ENCODE measurements at regions not wholly inside any gene's neighbourhood (a gene's known extent, or its start where the extent isn't known, plus 50 kb on each side); places are given as distances from the start of the nearest gene placed in this dataset.

DNA sequence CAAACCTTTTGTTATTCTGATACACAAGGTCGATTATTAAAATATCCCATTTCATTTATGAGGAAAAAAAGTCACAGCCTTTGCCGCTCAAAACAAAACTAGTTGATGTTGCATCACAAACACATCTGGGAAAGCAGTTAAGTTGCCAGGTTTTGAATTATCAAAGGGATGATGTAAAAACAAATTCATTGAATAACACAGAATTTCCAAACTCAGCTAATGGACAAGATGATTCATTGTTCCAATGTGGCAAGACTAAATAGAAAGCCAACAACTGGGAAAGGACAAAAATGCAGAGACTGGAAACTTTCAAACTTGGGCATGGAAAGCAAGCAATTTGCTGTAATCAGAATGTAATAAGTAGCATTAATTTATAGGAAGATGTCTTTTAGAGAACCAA lies 610.0 kb upstream of the ZNF385D start:
- no peak overlapping the region for H3K4me3 ChIP-seq
- no peaks in the 10 kb centered on the region for H3K4me1 ChIP-seq
- no peak for DNase-seq
- no peak overlapping the region for H3K27ac ChIP-seq
- no peaks in the 10 kb centered on the region for H3K36me3 ChIP-seq
- no peaks in the 10 kb centered on the region for H3K27me3 ChIP-seq (ENCODE audit: low read depth)
- no peak for ATAC-seq
- no peaks in the 10 kb centered on the region for H3K9me3 ChIP-seq
- intact Hi-C loops (cut with DNase I): no loop called here
- TF ChIP-seq, protein P1, sequence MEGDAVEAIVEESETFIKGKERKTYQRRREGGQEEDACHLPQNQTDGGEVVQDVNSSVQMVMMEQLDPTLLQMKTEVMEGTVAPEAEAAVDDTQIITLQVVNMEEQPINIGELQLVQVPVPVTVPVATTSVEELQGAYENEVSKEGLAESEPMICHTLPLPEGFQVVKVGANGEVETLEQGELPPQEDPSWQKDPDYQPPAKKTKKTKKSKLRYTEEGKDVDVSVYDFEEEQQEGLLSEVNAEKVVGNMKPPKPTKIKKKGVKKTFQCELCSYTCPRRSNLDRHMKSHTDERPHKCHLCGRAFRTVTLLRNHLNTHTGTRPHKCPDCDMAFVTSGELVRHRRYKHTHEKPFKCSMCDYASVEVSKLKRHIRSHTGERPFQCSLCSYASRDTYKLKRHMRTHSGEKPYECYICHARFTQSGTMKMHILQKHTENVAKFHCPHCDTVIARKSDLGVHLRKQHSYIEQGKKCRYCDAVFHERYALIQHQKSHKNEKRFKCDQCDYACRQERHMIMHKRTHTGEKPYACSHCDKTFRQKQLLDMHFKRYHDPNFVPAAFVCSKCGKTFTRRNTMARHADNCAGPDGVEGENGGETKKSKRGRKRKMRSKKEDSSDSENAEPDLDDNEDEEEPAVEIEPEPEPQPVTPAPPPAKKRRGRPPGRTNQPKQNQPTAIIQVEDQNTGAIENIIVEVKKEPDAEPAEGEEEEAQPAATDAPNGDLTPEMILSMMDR (IDR thresholded peaks at IDR 0.05): no peak

DNA sequence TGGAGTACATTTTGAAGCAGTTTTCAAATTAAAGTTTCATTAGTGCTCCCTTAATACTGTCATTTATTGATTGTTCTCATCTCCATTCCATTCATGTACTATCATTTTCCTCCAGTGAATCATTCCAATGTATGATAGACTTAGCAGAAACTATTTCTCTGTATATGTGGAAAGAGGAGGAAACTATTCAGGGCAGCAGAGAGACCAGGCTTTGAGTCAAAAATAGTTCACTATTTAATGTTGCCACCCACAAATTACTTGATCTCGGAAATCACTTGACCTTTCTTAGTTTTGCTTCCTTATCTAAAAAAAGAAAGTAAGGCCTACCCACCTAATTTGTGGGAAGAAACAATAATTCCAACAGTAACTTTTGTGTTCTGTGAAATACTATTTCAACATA lies 610.5 kb upstream of the ZNF385D start:
- intact Hi-C loops (cut with DNase I): no loop called here
- ATAC-seq (no peak), DNase-seq (no peak)
- no peaks in the 10 kb centered on the region for H3K4me1 ChIP-seq
- H3K27ac ChIP-seq: no peak overlapping the region
- TF ChIP-seq, protein P1 (IDR thresholded peaks at IDR 0.05): no peak
- no peaks in the 10 kb centered on the region for H3K36me3 ChIP-seq
- no peaks in the 10 kb centered on the region for H3K27me3 ChIP-seq (ENCODE audit: low read depth)
- no peak overlapping the region for H3K4me3 ChIP-seq
- H3K9me3 ChIP-seq: no peaks in the 10 kb centered on the region

DNA sequence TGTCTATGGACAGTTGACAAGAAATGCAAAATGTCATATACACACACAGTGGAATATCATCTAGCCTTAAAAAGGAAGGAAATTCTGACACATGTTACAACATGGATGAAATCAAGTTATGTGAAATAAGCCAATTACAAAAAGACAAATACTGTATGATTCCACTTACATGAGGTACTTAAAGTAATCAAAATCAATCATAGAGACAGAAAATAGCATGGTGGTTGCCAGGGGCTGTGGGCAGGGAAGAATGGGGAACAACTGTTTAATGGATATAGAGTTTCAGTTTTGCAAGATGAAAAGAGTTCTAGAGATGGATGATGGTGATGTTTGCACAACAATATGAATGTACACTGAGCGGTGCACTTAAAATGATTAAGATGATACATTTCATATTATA lies 613.8 kb upstream of the ZNF385D start:
- H3K4me1 ChIP-seq: no peaks in the 10 kb centered on the region
- DNase-seq (no peak), ATAC-seq (no peak)
- H3K9me3 ChIP-seq: no peaks in the 10 kb centered on the region
- H3K36me3 ChIP-seq: no peaks in the 10 kb centered on the region
- no peaks in the 10 kb centered on the region for H3K27me3 ChIP-seq (ENCODE audit: low read depth)
- TF ChIP-seq, protein P1 (IDR thresholded peaks at IDR 0.05): no peak
- H3K4me3 ChIP-seq: no peak overlapping the region
- intact Hi-C loops (cut with DNase I): no loop called here
- no peak overlapping the region for H3K27ac ChIP-seq

DNA sequence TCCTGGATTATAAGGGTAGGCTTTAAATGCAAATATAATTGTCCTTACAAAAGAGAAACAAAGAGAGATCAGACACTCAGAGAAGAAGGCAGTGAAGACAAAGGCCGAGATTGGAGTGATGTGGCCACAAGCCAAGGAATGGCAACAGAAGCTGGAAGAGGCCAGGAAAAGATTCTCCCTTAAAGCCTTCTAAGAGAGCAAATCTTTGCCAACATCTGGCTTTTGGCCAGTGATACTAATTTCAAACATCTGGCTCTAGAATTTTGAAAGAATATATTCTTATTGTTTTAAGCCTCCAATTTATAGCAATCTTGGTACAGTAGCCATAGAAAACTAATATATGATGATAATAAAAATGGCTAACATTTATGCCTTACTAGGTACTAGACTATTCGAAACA lies 615.8 kb upstream of the ZNF385D start:
- H3K27me3 ChIP-seq (ENCODE audit: low read depth): peaks cover 8% of the 10 kb centered on the region
- TF ChIP-seq, protein P1 (IDR thresholded peaks at IDR 0.05): no peak
- H3K4me1 ChIP-seq: peaks cover under 1% of the 10 kb centered on the region
- H3K4me3 ChIP-seq: no peak overlapping the region
- H3K36me3 ChIP-seq: no peaks in the 10 kb centered on the region
- H3K9me3 ChIP-seq: no peaks in the 10 kb centered on the region
- ATAC-seq: no peak
- H3K27ac ChIP-seq: no peak overlapping the region
- DNase-seq: no peak
- intact Hi-C loops (cut with DNase I): no loop called here

DNA sequence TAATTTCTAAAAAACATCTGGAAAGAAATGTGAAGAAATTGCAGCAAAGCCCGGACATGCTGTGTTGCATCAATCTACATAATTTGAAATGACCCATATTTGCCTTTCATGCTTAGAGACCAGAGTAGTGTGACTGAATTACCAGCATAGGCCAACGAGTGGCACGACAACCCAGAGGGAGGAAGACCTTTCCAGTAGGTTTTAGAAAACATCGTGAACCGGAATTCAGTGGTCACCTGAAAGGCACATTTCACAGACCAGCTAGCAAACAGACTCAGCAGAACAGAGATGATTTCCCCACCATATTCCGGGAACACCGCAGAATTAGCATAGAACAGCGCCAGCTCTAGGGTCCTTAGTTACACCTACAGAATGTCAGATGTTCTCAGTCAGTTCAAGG lies 620.0 kb upstream of the ZNF385D start:
- DNase-seq (no peak), ATAC-seq (no peak)
- Histone ChIP-seq H3K9me3 (no peaks in the 10 kb centered on the region), H3K4me1 (peaks cover 7% of the 10 kb centered on the region), H3K36me3 (no peaks in the 10 kb centered on the region), H3K27ac (no peak overlapping the region), H3K4me3 (no peak overlapping the region), H3K27me3 (ENCODE audit: low read depth) (peaks cover 26% of the 10 kb centered on the region)
- TF ChIP-seq, protein P1 (IDR thresholded peaks at IDR 0.05): no peak
- intact Hi-C loops (cut with DNase I): no loop called here
